T-helper 2 cell treated with Interferon-gamma antibody and Interleukin-4, amounts not matched to agents 100 ng/mL and 5 ng/mL, for 36 hours (primary cell): ENCODE measurements at regions not wholly inside any gene's neighbourhood (a gene's known extent, or its start where the extent isn't known, plus 50 kb on each side); places are given as distances from the start of the nearest gene placed in this dataset.

Experiments used
- intact Hi-C: fragments of 100-400 bp; cut with micrococcal nuclease; formaldehyde crosslinking; loops from one replicate; pipeline ENCODE4 v1.15.1; 2023

GRCh38 chr5:68551436-68551835 lies 335.9 kb downstream of the PIK3R1 start:
- intact Hi-C loops = no loop called here

GRCh38 chr5:68554571-68555279 lies 339.2 kb downstream of the PIK3R1 start:
- intact Hi-C loops = no loop called here

DNA sequence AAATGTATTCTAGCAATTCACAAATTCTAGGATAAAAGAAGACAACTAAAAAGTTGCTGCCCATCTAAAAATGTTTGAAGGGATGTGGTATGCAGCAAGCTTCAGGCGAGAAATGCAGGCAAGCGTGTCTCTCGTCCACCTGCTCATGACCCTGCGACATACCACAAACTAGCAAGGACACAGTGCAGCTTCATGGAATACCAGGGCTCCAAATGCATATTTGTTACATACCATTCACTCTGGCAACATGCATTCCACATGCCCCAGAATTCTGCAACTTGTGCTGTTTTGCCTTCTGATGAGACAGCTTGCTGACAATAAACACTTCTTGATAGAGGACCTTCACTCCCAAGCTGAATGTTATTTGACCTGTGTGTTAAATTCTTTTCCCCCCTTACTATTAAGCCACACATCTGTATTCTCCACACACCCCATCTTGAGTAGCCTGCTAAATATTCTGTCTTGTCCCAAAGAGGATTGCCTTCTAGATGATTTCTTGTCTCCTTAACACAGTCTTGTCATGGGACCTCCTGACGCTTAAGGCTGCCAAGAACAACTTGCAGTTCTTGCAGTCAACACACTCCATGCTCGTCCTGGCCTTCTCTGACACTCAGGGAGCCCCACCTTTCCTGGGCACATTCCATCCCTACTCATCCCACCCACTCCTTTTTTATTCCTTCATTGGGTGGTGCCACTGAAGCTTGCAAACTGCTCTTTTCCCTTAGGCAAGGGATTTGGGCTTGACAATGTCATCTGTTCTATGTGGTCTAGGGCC lies 340.5 kb downstream of the PIK3R1 start:
- intact Hi-C loops = no loop called here

DNA sequence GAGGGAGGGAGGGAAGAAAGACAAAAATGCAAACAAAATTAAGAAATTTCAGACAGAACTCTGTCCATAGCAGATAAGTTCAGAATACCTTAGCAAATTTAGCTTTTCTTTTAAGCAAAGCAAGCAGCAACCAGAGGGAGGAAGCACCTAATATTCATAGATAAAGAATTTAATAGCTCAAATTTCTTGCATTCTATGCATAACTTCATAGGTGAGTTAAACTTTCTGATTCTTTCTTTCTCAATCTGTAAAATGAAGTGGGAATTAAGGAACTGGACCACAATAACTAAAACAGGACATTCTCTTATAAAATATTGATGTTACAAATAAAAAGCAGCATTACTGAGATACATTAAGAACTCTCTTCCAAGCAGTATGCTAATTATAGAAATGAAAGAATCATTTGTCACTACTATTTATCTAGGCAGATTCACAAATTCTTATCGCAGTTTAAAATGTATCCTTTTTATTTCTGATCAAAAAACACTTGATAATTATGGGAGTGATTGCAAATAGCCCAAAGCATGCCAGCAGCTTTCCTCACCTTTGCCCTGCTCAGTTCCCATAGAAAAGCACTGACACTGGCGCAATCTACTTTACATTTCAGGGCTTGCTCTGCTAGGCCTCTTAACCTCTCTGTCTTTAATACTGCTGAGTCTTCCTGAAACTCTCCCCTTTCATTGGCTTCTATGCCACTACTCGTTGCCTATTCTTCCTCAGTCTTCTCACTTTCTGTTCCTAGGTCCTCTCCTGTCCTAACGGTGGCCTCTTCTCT lies 341.8 kb downstream of the PIK3R1 start:
- intact Hi-C loops = no loop called here

DNA sequence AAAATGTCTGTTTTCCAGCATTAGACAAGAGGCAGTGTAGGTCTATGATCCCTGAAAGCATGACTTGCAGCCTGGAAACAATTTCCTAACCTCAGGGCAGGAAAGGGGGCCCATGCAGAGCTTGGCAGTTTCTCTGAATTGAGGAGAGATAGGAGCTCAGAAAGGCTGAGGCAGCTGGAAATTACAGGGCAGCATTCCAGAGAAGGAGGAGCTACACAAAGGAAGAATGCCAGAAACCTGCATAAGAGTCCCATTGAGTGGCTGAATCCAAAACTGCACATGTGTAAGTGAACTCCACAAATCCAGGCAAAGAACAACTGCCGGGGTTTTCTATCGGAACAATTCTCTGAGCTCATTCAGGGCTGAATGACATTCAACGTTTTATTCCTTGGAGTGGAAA lies 346.8 kb downstream of the PIK3R1 start:
- intact Hi-C loops = no loop called here

GRCh38 chr5:68565427-68565826 lies 349.9 kb downstream of the PIK3R1 start:
- intact Hi-C loops = no loop called here

- intact Hi-C loops = no loop called here
Observed at GRCh38 chr5:68576805-68577204, 361.2 kb downstream of the PIK3R1 start.

- intact Hi-C loops = no loop called here
Observed at GRCh38 chr5:68582284-68582683, 366.7 kb downstream of the PIK3R1 start.

DNA sequence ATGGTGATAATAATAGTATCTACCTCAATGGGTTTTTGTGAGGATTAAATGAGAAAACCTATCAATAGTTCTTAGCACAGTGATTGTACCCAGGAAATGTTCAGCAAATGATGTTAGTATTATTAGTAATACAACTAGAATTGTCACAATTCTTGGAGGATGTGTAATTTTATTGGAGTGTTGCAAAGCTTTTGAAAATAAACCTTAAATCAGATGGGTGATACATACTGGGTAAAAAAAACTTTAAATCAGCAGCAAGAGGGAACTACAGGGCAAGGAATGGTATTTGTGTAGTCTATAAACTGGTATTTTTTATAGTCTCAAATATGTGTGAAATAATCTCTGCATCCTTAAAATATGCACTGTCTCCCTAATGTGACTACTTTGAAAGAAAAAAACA lies 371.6 kb downstream of the PIK3R1 start:
- intact Hi-C loops = no loop called here

- intact Hi-C loops = no loop called here
Observed at GRCh38 chr5:68591850-68592249, 376.3 kb downstream of the PIK3R1 start.

DNA sequence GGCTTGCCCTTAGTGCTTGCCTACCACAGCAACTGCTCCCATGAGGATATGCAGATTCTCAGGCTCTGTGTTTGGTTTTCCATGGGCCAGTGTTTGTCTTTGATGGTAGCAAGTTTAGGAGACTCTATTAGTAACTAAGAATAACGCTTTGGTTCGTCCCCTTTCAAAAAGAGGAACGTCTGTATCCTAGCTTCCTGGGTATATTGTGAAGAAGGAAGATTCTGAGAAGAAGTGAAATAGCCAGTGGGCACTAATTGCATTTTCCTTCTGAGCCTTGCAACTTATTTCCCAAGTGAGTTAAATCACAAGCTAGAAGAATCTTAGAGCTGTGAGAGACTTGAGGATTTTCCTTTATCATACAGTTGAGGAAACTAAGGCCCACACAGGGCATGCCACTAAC lies 376.8 kb downstream of the PIK3R1 start:
- intact Hi-C loops = no loop called here

GRCh38 chr5:68593211-68593671 lies 377.7 kb downstream of the PIK3R1 start:
- intact Hi-C loops = no loop called here

DNA sequence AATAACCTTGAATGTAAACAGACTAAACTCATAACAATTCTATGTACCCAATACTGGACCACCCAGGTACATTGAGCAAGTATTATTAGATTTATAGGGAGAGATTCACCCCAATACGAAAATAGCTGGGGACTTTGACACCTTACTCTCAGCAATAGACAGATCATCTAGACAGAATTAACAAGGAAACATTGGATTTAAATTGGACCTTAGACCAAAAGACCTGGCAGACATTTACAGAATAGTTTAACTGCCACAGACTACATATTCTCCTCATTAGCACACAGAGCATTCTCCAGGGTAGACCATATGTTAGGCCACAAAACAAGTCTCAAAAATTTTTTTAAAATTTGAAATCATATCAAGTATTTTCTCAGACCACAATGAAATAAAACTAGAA lies 397.4 kb downstream of the PIK3R1 start:
- intact Hi-C loops = no loop called here

DNA sequence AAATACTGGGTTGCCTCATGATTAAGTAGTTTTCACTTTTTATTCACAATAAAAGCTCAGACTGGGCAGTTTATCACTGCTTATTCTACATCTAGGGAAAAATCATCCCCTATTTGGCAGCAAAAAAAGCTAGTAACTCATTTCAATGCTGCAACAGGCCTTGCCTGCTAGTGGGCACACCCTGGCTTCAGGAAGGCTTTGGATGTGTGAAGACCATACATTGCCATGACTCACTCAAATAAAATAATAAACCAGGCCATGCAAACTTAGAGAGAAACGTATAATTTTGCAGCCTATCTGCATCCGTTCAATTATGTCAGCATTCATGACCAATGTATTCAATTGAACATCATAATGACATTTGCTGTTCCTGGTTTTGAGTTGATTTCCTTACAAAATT lies 402.9 kb downstream of the PIK3R1 start:
- intact Hi-C loops = no loop called here

DNA sequence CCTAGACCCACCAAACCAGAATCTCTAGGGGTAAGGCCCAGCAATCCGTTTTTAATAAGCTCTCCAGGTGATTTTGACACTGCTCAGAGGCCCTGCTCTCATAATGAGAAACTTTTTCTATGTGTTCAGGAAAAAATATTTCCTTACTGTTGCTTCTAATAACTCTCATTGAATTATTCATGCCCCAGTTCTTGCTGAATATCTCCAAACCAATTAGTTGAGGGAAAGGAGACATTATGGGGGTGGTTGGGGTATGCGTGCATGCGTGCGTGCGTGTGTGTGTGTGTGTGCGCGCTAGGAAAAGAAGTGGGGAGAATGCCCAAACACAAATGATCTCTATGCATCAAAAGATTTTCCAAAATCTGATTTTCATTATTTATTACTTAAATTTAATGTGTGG lies 411.4 kb downstream of the PIK3R1 start:
- intact Hi-C loops = no loop called here

GRCh38 chr5:68628082-68628814 lies 412.7 kb downstream of the PIK3R1 start:
- intact Hi-C loops = no loop called here

DNA sequence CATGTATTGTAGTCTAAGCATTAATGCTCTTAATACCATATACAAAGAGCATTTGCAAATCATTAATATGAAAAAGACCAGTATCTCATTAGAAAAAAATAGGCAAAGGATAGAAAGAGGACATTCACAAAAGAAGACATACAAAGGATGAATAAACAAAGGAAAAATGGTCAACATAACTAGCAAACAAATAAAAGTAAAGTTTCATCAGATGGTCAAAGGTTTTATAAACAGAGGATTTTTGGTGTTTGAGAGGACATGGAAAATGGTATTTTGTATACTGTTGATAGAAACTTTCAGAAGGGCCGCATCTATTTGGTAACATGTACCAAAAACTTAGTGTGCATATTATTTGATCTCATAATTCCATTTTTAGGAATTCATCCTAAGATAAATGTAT lies 414.8 kb downstream of the PIK3R1 start:
- intact Hi-C loops = no loop called here

- intact Hi-C loops = no loop called here
Observed at GRCh38 chr5:68631884-68632283, 416.3 kb downstream of the PIK3R1 start.

DNA sequence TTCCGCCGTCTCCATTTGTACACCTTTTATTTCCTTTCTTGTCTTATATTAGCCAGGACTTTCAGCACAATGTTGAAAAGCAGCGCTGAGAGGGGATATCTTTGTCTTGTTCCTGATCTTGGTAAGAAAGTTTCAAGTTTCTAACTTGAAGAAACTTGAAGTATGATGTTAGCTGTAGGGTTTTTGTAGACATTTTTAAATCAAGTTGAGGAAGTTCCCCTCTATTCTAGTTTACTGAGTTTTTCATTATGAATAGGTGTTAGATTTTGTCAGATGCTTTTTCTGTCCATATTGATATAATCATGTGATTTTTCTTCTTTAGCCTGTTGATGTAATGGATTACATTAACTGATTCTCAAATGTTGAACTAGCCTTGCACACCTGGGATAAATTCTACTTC lies 425.7 kb downstream of the PIK3R1 start:
- intact Hi-C loops = no loop called here

GRCh38 chr5:68643064-68643463 lies 427.5 kb downstream of the PIK3R1 start:
- intact Hi-C loops = no loop called here

DNA sequence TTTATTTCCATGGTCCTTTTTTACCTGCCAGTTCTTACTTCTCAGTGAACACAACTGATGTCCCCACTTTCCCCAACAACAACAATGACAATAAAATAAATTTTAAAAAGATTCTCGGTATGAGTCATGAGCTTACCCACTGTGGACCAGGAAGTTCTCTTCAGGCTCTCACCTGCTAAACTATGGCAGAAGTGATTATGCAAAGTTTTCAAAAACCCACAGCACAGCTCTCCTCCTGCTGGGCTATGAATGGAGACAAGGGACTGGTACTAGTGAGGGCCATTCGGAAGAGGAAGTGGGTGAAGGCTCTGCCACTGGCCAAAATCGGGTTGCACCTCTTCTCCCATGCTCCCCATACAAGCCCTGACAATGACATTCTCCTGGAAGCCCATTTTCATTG lies 429.4 kb downstream of the PIK3R1 start:
- intact Hi-C loops = no loop called here
